ENCODE measurements at regions not wholly inside any gene's neighbourhood (a gene's known extent, or its start where the extent isn't known, plus 50 kb on each side); places are given as distances from the start of the nearest gene placed in this dataset.

GRCh38 chr3:139286241-139286640 lies 57.6 kb upstream of the MRPS22 start:
- ATAC-seq: no peak

GRCh38 chr3:139286825-139287224 lies 57.0 kb upstream of the MRPS22 start:
- no peak for ATAC-seq

- no peak for ATAC-seq
Observed at GRCh38 chr3:139287557-139287956, 56.3 kb upstream of the MRPS22 start.

GRCh38 chr3:139288266-139288821 lies 55.5 kb upstream of the MRPS22 start:
- ATAC-seq: no peak

GRCh38 chr3:139289860-139290524 lies 53.8 kb upstream of the MRPS22 start:
- no peak for ATAC-seq

- ATAC-seq: no peak
Observed at GRCh38 chr3:139291276-139292051, 52.4 kb upstream of the MRPS22 start.

- no peak for ATAC-seq
Observed at GRCh38 chr3:139292192-139292591, 51.6 kb upstream of the MRPS22 start.

- ATAC-seq: no peak
Observed at GRCh38 chr3:139292711-139293664, 50.8 kb upstream of the MRPS22 start.

GRCh38 chr3:139293665-139294023 lies 50.2 kb upstream of the MRPS22 start:
- ATAC-seq: no peak
